T-helper 2 cell (primary cell): ENCODE measurements at regions not wholly inside any gene's neighbourhood (a gene's known extent, or its start where the extent isn't known, plus 50 kb on each side); places are given as distances from the start of the nearest gene placed in this dataset.

Experiments
- DNase-seq, 5 experiments: peaks; one replicate each; pipeline versions ENCODE4 v3.0.0 to v3.0.0-alpha.2; 2012 to 2022

DNA sequence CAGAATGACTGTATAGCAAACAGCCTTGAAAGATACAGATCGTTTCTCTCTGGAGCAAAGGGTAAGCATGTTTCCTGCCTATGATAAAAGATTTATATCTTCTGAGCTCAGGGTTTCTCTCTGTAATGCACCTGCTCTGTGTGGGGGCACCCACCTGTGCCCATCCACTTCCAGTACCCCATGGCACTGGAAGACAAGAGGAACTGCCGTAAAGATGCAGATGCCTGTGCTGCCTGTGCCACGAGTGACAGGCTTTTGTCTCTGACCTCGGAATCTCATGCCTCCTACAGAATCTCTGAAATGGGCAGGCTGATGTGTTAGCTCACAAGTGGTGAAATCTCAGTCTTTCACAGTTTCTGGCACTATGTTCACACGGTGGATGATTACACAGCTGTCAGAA, 50.3 kb upstream of the ATP11A start:
- no peak for DNase-seq

GRCh38 chr13:112638919-112639318, 50.9 kb upstream of the ATP11A start:
- DNase-seq: no peak

DNA sequence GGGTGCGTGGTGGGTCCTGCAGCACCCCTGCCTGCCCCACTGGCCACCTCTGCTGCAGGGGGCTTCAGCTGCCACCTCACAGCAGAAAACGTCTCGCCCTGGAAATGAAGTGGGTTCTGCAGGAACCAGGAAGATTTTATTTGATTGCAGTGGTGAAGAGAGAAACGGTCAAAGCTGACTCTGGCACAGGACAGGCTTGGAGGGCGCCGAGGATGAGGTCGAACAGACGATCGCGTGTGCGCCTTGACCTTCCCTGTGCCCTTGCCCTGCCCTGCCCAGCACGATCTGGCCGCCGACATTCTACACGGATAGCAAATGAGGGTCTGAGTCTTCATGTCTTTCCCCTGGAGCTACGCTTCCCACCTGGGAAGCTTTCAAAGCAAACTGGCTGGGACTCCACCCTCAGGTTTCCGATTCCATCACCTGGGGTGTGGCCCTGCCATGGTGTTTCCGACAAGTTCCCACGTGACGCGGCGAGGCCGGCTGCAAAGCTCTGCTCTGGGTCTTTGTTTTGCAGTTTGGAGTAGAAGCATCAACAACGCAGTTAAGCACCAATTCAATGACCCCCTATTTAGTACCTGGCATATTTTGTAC, 50.3 kb upstream of the TUBGCP3 start:
- DNase-seq: peak in 1 of 5 experiments; percentile 22
